ENCODE measurements at regions not wholly inside any gene's neighbourhood (a gene's known extent, or its start where the extent isn't known, plus 50 kb on each side); places are given as distances from the start of the nearest gene placed in this dataset.
"Not testable (repeated sequence)": the region's sequence is repeated elsewhere in the genome, so short reads cannot be mapped to it uniquely, and the experiment has no call there.

DNA sequence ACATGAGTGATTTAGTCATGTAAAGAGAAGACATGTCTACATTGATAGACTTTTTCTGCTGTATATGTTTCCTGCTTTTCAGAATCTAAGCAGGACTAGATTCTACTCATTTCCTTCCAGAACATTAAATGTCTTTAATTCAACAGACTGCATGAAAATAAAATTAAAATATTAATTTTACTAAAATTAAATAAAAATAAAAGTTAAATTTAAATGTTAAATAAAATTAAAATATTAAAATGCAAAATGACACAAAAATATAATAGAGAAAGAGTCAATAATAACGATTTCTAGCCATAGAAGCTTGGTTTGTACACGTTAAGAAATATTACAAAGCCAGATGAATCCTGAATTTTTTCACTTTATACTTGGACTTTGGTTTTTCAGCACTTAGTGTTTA lies 552.8 kb upstream of the NR5A2 start:
- DNase-seq: no peak

DNA sequence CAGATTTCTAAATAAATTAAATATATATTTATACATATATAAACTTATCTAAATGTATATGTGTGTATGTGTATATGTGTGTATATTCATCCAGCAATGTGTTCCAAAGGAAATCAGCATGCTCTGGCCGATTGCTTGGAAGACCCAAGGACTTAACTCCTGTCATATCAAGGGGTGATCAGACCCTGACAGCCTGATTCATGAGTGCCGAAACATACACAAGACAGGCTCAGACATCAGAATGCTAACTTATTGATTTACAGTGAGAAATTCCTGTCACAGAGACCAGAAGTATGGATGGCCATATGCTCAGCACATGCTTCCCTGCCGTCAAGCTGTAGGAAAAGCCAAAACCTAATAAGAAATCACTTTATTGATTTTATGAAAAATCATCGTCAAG lies 545.1 kb upstream of the NR5A2 start:
- no peak for DNase-seq

DNA sequence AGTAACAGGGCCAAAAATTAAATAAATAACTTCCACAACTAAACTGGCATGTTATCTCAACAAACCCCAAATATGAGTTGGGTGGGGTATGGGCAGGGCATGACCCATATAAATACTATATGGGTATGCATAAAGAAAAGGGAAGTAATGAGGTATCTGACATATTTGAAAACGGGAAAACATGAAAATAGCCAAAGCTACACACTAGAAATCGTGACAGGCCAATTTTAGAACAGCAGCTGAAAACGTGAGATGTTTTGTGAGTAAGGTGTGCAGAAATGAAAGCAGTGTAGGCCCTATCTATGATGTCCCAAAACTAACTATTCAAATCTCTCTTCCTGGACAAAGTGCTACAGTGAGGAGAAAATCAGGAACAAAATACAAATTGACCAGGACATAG lies 537.9 kb upstream of the NR5A2 start:
- no peak for DNase-seq

GRCh38 chr1:199490769-199491527 lies 536.6 kb upstream of the NR5A2 start:
- DNase-seq: peak; percentile 9

DNA sequence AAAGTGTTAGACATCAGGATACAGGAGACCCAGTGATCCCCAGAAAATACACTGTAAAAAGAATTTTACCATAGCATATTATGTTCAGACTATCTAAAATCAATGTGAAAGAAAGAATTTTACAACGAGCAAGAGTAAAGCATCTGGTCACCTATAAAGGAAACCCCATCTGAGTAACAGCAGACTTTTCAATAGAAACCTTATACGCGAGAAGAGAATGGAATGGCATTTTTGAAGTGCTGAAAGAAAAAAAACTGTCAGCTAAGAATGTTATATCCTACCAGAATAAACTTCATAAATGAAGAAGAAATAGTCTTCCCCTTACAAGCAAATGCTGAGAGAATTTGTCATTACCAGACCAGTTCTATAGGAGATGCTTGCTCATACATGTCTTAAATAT lies 532.1 kb upstream of the NR5A2 start:
- no peak for DNase-seq

DNA sequence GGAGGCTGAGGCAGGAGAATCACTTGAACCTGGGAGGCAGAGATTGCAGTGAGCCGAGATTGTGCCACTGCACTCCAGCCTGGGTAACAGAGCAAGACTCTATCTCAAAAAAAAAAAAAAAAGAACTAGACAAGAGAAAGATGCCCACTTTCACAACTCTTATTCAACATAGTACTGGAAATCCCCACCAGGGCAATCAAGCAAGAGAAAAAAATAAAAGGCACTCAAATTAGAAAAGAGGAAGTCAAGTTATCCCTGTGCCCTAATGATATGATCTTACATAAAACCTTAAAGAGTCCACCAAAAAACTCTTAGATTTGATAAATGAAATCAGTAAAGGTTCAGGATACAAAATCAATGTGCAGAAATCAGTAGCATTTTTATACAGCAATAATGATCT lies 528.7 kb upstream of the NR5A2 start:
- peak; percentile 62 for DNase-seq

- no peak for DNase-seq
These were observed 519.4 kb upstream of the NR5A2 start for GRCh38 chr1:199508072-199508471.

DNA sequence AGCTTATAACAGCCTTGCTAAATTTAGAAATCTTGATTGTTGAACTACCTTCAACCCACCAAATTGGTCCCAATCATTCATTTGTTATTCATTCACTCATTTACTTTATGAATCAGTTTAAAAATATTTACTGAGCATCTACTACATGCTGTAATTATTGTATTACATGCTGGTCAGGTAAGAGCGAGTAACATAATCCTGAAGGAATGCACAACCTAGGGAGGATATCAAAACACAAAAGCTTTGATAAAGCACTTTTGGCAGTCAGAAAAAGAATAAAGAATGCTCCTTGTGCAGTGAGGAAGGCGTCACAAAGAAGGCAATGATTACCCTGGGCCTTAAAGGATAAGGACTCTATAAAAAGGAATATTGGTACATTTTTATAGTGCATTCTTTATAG lies 518.9 kb upstream of the NR5A2 start:
- DNase-seq: no peak

GRCh38 chr1:199509456-199509855 lies 518.1 kb upstream of the NR5A2 start:
- DNase-seq: no peak

GRCh38 chr1:199510314-199510713 lies 517.2 kb upstream of the NR5A2 start:
- no peak for DNase-seq

- DNase-seq: no peak
These were observed 515.3 kb upstream of the NR5A2 start for GRCh38 chr1:199512037-199512710.

- DNase-seq: no peak
These were observed 512.2 kb upstream of the NR5A2 start for GRCh38 chr1:199515261-199515660.

DNA sequence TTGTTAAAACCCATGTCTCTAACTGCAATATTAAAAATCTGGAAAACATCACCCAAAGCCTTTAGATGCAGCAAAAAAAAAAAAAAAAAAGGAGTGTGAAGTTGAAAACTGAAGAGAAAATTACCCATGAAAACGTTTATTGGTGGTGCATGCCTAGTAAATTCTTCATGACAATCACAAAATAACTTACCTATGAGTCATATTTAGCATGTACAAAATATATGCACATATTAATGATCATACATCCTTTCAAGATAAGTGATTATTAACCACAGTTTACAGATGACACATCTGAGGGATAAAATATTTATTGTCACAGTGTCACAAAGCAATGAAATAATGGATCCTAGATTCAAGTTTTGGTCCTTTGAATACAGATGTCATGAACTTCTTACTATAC lies 505.2 kb upstream of the NR5A2 start:
- no peak for DNase-seq

- DNase-seq: no peak
These were observed 504.6 kb upstream of the NR5A2 start for GRCh38 chr1:199522936-199523335.

DNA sequence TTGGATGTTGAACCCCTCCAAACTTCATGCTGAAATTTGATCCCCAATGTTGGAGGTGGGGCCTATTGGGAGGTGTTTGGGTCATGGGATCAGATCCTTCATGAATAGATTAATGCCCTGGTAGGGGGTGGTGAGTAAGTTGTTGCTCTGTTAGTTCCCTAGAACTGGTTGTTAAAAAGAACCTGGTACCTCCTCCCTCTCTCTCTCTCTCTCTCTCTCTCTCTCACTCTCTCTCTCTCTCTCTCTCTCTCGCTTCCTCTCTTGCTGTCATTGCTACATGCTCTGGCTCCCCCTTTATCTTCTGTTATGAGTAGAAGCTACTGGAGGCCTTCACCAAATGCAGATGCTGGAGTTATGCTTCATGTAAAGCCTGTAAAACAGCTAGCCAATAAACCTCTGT lies 498.2 kb upstream of the NR5A2 start:
- no peak for DNase-seq

GRCh38 chr1:199533361-199533760 lies 494.1 kb upstream of the NR5A2 start:
- DNase-seq: not testable (repeated sequence)

- DNase-seq: peak; percentile 20
These were observed 481.7 kb upstream of the NR5A2 start for GRCh38 chr1:199545780-199546179.

- no peak for DNase-seq
These were observed 481.2 kb upstream of the NR5A2 start for GRCh38 chr1:199546323-199546722.

DNA sequence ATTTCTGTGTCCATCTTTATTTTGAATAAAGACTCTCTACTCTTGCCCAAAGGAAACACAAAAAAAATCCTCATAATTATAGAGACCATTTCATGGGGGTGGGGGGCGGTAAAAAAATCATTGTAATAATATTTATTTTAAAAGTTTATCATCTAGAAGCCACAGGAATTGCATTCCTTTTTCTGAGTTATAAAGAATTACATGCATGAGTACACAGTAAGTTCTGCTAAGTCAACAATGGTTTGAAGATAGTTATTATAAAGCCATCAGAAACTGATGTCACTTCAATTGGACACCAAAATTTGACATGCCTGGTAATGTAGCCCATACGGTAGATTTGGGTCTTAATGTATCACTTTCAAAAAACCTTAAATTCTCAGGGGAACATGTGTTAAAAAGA lies 478.1 kb upstream of the NR5A2 start:
- no peak for DNase-seq

- DNase-seq: peak; percentile 55
These were observed 477.1 kb upstream of the NR5A2 start for GRCh38 chr1:199550199-199551065.

DNA sequence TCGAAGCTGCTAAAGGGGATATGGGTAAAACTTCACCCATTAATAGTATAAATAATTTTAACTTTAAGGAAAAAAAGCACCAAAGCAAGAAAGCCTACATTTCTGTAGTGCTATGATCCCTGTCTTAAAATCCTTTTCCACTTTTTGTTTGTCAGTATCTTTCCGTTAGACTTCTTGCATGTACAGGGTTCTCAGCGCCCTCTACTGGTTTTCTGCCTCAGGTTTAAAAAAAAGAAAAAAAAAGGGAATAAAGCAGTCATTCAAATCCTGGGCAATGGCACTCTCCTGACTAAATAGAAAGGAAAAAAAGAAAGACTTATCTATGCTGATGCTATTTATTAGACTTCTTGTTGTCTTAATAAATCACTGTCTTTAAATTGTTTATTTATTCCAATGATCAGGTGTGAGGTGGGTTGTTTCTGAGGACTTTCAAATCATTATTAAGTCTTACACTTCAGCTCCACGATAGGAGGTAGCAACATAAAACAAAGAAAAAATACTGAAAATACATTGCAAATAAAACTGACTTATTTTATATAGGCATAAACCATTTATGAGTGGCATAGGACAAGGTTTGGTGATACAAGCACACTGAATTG lies 475.4 kb upstream of the NR5A2 start:
- peak; percentile 88 for DNase-seq

- no peak for DNase-seq
These were observed 474.4 kb upstream of the NR5A2 start for GRCh38 chr1:199553104-199553503.

- no peak for DNase-seq
These were observed 466.2 kb upstream of the NR5A2 start for GRCh38 chr1:199561334-199561733.

Measured in hematopoietic multipotent progenitor cell treated with erythropoietin and hydrocortisone succinate and interleukin-3 and kit ligand, for 4 days (in vitro differentiated cells).